ENCODE measurements at regions not wholly inside any gene's neighbourhood (a gene's known extent, or its start where the extent isn't known, plus 50 kb on each side); places are given as distances from the start of the nearest gene placed in this dataset.
A peak's percentile ranks its signal among the peaks of the same experiment; 100 is the strongest.

DNA sequence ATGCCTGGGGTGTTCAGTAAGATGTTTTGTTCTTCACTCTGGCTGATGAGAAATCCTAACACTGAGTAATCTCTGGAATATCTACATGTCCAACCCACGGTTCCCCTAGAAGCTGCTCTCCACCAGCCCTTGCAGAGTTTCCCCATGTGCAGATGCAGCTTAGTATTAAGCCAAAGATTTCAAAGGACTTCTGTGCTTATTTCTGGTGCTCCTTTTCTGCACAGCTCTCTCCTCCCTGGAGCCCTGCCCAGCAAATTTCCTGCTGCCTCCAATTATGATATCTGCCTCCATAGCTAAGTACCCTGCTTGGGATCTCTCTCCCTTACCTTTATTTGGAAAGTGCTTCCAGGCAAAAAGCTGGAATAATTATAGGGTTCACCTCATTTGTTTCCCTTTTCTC, 949.3 kb downstream of the BCL11A start:
- no peak for DNase-seq

DNA sequence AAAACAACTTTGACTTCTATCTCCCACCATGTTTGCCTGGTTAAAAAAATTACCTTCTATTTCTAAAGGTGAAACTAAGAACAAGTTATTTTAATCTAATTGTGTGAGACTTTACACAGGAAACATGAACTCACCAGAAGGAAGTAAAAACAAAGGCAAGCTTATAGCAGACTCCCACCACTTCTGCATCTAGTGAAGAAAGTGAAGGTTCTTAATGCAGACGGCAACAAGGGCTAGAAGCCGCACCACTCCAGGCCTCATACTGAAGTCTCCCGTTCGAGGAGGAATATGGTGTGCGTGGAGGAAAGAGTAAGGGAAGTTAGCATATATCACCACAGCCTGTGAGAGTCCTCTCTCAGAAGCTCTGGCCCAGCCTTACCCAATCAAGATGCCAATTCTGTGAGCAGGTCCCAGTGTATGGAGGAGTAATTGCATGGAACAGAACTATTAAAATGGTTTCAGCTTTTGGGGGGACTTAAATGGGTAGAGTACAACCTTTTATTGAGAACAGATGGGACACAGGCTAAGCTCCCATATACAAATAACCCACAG, 958.7 kb downstream of the BCL11A start:
- no peak for DNase-seq

DNA sequence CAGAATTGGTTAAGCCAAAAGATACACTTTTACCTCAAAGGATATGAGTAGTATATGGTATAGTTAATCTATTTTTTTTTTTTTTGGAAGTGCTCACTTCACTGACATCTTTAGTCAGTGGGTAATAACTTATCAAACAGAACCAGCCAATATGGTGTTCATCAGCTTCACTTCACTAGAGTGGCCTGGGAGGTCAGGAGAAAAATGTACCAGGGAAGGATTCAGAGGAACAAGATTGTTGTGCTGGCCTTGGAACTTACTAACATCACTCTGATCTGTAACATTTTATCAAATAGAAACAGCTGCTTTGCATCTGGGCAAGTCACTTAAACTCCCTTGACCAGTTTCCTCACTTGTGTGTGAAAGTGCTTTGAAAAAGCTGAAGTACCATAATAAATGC, 962.7 kb downstream of the BCL11A start:
- no peak for DNase-seq

DNA sequence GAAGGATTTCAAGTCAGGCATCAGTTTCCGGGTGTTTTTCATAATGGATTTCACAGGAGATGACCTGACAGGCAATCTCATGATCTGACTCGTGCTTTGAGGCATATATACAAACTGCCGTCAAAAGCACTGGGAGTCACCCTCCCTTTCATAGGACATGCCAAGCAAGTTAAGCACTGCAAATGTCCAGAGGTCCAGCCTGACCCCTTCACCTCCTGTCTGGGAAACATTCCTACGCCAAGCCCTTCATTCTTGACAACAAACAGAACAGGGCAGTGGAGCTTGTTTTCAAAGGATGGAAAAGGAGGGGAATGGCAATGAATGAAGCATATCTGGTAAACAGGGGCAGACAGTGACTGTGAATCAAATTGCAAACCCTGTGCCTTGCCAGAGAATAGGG, 963.6 kb downstream of the BCL11A start:
- no peak for DNase-seq

DNA sequence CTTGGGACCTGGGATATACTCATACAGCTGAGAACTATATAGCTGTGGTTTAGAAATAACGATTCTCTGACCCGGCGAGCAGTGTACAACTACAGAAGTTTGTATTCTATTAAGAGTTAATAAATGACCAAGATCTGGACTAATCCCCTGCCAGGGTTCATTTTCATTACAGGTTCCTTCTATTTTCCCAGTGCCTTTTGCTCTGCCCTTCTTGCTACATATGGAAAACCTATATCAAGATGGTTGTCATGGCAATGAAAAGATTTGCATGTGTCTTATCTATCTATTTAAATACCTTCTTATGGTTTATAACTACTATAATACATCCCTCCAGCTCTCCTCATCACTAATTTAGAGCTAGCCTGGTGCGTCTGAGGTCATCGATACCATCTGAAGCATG, 965.2 kb downstream of the BCL11A start:
- no peak for DNase-seq

DNA sequence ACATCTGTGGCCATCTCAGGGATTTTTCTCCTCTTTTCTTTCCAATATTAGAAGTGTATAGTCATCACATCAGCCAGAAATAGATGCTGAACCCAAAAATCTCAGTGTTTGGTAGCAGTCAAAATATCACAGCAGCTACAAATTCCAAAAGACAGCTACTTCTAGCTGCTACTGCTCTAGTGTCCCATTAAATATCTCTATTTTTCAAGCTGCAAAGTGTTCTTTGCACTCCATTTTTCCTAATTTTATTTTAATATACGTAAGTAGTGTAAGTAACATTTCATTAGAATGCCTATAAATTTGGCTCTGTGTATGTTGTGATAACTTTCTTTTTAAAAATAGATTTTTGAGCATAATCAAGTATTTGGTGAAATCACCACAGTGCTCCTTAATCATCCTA, 967.3 kb downstream of the BCL11A start:
- no peak for DNase-seq

DNA sequence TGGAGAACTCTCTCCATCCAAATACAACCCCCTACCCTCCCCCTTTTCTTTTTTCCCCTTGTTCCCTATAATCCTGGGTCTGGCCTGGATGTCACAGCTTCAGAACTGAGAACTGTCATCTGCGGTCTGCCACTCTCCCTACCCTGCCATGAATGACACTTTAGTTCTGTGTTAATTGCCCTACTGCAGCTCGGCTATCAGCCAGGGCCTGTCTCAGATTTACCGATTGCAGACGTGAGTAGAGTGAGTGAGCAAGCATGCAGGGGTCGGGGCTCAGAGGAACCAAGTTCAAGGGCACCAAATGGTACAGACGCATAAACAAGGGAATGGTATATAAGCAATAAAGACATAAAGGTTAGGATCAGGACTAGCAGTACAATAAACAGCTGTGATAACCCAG, 967.8 kb downstream of the BCL11A start:
- no peak for DNase-seq

DNA sequence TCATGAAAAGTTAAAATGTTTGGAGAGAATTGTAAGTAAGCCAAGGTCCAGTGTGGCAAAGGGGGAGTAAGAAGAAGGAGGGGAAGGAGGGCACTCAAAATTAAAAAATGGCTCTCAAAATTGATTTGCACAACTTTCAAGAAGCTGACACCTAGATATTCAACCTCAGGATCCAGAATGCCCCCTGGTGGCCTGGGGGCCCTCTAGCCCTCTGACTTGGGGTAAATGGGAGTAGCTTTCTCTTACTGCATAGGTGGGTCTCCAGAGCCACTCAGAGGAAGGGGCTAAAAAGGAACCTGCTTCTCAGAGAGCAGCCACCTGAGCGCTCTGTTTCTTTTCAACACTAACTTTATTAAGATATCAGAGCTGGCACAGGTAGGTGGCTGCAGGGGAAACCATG, 968.5 kb downstream of the BCL11A start:
- no peak for DNase-seq

DNA sequence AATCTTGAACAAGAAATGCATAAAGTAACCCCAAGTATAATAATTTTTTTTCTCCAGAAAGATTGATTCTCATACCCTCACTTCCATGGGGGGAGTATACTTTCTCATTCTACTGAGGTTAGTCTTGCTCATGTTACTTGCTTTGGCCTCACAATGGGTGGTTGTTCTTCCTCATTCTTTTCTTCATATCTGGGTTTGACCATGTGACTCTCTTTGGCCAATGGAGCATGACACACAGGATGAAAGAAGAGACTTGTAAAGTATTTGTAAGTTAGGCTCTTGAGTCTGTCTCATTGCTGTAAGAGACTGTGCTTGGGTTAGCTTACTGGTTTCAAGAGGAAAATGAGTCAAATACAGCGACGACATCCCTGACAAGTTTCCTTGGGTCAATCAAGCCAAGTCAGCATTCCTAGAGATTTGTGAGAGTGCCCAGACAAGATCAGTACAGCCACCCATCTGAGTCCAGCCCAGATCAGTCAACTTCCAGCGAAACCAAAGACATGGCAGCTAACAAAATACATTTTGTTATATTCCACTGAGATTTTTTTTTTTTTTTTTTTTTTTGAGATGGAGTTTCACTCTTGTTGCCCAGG, 970.2 kb downstream of the BCL11A start:
- DNase-seq = no peak

DNA sequence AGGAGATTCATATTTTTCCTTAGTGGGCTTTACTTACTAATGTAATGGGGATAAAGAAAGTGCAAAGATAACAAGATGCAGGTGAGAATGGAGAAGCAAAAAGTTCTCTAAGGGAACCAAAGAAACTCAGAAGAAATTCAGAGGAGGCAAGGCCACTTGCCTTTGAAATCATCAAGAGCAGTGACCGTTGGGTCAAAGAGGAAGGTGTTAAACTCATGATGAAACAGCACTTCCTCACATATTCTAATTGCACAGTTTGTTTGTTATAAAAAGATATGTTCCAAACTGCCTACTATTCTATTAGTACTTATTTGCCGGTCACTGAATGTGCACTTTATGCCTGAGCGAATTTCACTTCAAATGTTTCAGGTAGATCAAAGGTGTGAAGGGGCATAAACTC, 975.1 kb downstream of the BCL11A start:
- DNase-seq = no peak

DNA sequence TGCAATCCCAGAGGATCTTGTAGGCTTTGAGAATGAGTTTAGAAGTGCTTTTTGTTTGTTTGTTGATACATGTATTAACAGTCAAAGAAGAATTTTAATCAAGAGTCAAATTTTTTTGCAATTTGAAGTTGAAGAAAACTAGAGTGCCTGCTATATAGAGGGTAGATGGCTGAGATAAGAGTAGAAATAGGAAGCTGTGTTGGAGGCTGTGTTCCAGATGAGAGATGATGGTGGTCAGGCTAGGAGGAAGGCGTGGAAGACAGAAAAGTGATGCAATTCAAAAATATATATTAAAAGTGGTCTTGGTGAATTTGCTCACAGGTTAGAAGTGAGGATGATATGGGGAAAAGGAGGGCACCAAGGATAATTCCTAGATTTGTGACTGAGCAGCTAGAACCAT, 978.3 kb downstream of the BCL11A start:
- DNase-seq = no peak

DNA sequence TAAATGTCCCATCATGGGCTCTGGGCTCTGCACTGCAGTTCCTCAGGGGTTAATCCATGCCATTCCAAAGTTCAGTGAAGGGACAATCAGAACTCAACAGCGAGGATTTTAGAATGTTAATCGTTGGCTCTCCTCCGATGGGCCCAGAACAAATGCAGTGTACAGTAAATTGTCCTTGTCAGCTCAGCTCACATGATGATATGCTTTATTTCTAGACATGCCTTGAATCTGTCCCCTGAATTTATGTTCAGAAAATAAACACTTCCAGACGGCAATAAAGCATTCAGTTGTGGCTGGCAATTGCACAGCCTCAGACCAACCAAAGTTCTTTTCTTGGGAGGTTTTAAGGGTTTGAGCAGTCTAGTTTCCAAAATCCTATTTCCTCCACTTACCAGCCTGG, 981.2 kb downstream of the BCL11A start:
- no peak for DNase-seq

DNA sequence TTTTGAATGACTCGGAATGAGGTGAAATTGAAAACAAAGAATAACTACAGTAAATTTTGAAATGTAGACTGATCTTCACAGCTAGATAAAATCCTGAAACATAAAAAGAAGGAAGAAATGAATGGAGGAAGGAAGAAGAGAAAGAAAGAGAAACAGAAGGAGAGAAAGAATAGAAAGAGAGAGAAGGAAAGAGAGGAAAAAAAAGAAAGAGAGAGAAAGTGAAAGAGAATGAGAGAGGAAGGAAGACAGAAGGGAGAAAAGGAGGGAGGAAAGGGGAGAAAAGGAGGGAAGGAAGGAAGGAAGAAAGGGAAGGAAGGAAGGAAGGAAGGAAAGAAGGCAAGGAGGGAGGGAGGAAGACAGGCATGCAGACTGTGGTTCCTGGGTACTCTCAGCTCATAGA, 982.6 kb downstream of the BCL11A start:
- no peak for DNase-seq

DNA sequence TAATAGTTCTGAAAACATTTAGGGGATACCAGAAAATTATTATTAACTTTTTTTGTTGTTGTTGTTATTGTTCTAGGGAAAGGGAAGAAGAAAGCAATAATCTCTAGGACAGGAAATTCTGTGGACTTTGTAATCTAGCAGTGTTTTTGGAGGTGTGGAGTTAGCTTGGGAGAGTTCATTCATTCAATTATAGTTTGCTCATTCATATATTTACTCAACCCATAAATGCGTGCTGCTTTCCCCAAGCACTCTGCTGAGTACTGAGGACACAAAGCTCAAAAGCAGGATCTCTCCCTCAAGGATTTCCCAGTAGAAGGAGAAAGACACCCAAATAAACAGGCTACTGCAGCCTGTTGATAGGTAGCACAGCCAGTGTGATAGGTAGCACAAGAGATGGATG, 984.3 kb downstream of the BCL11A start:
- DNase-seq = no peak

DNA sequence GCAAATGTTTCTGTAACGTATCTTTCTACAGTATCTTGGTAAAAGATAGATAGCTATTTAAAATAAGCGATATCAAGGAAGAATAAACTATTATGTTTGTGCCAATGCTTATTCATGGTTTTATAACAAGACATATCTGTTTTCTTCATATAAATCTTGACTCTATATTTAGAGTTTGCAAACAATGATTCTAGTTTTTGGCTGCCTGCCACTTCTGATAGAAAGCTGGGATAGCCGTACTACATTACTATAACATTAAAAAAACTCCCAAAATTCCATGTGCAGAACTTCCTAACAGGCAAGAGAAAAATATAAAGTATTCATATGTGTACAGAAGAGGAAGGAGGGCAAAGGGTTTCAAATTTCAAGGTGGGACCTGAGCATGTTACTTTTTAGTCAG, 985.0 kb downstream of the BCL11A start:
- DNase-seq = no peak

DNA sequence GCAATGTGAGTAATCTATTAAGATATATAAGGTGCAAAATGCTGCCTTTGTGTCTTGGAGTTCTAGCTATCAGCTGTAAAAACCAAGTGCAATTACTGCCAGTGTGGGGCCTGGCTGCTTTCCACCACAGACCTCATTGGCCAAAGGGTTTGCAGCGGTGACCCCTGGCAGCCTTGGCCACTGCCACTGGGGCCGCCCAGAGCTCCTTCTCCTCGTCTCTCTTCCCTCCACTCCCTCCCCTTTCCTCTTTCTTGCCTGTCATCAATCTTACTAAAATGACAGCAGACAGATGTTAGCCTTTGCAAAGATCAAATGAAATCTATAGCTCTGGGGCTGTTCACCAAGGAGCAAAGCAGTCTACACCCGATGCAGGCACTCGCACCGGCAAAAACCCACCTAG, 986.3 kb downstream of the BCL11A start:
- DNase-seq = no peak

DNA sequence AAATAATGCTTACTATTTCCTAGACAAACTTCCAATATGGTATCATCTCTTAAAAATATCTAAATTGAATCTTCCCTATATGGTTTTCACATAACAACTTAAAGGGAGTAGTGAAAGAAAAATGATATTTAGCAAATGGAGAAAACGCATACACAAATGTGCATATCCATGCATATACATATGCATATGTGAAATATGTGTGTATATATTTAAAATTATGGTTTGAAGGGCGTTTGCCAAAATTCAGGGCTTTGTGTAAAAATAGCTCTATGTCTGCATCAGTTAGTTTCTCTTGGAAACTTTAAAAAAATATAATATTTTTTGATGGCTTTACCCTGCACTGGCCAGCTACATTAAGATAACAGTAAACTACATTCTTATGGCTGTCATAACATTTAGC, 986.7 kb downstream of the BCL11A start:
- no peak for DNase-seq

DNA sequence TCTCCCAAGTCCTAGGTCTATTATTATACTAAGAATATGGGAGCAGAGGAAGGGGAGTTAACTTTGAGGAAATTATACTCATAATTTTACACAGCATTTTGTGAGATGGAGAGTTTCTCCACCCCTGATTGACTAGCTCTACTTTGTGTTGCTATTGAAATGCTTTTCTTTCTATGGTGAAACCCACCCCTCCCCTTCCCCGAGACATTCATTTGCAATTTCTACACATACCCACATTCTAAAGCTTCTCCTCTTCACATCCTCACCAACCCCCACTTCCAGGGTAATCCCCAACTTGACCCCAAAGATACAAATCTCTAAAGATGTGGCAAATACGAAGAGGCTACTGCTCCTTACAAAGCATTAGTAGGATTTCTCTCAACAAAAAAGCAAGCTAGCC, 992.2 kb downstream of the BCL11A start:
- DNase-seq = no peak

DNA sequence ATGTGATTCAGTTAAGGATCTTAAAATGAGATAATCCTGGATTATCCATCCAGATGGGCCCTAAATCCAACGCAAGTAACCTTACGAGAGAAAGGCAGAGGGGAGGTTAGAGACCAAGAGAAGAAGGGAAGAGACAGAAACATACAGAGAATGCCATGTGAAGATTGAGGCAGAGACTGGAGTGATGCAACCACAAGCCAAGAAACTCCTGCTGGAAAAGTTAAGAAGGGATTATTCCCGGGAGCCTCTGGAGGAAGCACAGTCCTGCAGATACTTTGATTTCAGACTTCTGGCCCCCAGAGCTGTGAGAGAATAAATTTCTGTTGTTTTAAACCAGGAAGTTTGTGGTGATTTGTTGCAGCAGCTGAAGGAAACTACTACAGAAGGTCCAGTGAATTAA, 992.7 kb downstream of the BCL11A start:
- DNase-seq = no peak

DNA sequence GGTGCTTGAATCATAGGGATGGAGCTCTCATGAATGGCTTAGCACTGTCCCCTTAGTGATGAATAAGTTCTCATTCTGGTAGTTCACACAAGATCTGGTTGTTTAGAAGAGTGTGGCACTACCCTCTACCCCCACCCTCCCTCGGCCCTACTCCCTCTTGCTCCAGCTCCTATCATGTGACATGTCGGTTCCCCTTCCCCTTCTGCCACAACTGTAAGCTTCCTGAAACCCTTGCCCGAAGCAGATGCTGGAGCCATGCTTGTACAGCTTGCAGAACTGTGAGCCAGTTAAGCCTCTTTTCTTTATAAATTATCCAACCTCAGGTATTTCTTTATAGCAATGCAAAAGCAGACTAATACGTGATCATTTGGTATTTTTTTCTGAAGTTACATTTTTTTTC, 1012.6 kb downstream of the BCL11A start:
- no peak for DNase-seq

DNA sequence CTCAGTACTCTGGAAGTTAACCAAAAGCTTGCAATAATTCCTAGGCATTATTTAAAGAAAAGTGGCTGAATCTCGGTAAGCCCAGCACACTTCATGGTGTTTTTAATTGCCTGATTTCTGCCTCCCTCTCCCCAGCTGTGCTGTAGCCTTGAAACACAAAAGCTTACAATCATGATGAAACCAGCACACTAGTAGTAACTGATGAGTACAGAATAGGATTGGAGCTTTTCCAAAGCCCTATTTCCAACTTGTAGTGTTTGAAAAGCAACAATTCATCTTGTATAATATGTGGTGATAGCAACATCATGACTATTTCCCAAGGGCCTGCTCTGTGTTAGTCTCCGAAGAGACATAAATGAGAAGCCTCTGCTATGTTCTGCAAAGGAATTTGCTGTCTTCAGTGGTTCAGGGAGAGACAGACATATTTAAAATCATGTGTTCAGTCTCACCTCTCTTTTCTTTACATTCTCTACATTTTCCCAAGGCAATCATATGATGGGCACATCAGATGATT, 1015.0 kb downstream of the BCL11A start:
- DNase-seq = peak; percentile 13

DNA sequence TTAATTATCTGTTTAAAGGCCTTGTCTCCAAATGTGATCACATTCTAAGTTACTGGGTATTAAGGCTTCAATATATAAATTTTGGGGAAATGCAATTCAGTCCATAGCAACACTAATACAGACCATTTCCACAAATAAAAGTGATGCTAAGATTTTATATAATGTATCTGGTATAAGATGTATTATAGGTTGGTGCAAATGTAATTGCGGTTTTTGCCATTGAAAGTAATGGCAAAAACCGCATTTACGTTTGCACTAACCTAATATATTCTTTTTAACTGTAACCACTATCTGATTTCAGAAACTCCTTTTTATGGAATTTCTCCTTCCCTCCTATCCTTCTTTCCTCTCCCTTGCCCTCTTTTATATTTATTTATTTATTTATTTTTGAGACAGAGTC, 1020.6 kb downstream of the BCL11A start:
- no peak for DNase-seq

DNA sequence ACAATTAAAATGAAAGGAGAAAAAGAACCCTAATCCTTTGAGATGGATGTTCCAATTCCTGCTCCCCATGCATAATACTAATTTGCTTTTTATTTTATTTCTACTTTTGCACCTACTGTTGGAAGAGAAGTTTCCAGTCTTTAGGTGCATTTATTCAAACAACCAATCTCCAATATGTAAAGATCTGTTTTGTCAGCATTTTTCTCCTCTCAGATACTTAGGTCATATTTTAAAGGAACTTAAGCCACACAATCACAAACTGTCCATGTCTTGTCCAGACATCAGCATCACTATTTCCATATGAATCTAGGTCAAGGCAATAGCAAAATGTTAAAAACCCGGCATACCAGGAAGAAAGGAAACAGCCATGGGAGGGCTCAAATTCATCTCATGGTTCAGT, 1023.2 kb downstream of the BCL11A start:
- DNase-seq = no peak

DNA sequence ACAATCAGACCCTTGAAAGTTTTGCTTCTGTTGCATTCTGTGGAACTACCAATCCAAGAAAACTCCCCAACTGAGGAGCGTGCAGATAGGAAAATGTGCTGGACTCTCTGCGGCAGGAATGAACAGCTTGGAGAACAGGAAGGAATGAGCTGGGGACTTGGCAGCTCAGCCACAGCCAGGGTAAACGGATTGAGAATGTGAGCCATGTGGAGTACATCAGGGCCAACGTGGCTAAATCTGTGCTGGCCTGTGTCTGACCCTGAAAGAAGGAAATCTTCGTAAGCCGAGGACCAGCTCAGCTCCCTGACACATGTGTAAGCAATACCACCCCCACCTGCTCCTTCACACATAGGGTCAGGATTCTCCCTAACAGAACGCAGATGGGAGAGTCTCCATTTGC, 1023.7 kb downstream of the BCL11A start:
- no peak for DNase-seq

DNA sequence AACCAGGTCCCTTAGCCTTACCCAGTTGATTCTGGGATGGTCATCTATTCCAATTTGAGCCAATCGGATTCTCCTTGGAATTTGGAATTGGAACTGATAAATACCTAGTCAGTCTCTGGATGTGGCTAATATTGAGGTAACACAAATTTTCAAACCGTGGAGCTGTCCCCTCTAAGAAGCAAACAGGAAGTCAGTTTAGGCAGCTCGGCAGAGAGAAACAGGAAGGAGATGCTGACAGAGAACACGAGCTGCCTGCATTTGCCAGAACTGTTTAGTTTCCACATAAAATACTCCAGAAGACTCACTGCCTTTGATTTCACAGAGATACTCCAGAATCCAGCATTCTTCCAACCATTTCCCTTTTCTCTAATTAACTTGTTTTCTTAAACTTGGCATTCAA, 1024.9 kb downstream of the BCL11A start:
- no peak for DNase-seq

DNA sequence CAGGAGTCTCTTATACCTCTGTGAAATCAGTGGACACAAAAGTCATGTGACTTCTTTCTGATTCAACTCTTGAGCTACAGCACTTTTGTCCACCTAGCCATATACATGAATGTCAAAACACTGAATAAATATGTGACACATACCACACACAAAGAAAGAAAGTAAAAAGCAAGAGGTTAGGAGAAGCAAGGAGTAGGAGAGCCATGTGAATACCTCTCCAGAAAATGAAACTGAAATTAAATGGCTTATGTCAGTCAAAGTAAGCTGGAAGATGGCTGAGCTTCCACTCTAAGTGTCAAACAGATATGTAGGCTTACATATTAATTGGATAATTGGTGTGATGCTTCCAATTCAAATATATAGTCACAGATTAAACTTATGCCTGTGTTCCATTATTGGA, 1050.5 kb downstream of the BCL11A start:
- no peak for DNase-seq

Data from fibroblast of skin of right quadriceps (primary cell).